ENCODE measurements at regions not wholly inside any gene's neighbourhood (a gene's known extent, or its start where the extent isn't known, plus 50 kb on each side); places are given as distances from the start of the nearest gene placed in this dataset.

DNA sequence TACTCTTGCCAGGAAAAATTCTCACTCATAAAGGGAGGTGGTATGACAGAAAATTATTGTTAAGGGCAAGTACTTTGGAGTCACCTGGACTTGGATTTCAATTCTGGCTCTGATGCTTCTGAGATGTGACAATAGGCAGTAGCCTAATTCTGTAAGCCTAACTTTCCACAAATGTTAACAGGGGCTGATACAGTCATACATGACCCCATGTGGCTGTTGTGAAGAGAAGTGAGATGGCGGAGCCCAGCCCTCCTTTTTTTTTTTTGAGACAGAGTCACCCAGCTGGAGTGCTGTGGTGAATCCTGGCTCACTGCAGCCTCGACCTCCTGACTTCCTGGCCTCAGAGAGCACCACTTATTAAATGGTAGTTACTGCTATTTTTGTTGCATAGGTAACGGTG is 54.4 kb upstream of the IRF2 start:
- no peak for DNase-seq (ENCODE audit: low read depth)

DNA sequence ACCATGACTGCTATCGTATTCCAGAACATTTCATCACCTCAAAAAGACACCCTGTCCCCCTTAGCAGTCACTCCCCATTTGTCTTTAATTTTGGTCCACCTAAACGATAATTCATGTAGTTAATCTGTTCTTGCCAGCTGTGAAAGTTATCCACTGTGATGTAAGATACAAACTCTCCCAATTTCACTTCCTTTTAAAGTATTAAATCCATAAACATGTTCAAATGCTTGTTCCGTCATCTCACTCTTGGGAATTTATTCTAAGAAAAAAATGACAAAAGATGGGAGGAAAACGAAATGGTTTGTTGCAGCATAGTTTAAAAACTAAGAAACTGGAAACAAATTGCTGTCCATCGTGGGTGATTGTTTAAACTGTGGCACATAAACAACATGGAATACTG is 53.7 kb upstream of the IRF2 start:
- no peak for DNase-seq (ENCODE audit: low read depth)

GRCh38 chr4:184526228-184526627 is 51.9 kb upstream of the IRF2 start:
- DNase-seq (ENCODE audit: low read depth) = no peak
